ENCODE measurements at regions not wholly inside any gene's neighbourhood (a gene's known extent, or its start where the extent isn't known, plus 50 kb on each side); places are given as distances from the start of the nearest gene placed in this dataset.
"Not testable (repeated sequence)": the region's sequence is repeated elsewhere in the genome, so short reads cannot be mapped to it uniquely, and the experiment has no call there.

DNA sequence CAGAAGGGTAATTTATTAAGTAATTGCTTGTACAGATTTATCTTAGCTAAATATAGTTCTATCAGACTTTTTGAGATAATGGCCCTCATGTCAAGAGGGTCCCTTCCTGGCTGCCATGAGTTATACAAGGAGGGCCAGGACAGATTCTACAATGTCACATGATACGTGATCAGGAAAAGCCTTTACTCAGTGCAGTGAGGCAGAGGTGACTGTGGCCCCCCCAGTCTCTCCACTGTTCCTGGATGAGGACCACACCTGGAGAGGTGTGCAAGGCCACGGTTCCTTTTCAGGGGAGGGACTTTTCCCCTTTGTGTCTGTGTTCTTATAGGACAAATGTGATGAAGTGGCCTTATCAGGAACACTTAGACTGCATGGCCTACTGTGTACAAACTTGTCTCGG lies 54.3 kb upstream of the LRCH1 start:
- no peak for DNase-seq (ENCODE audit: low read depth in 3 of 3)

DNA sequence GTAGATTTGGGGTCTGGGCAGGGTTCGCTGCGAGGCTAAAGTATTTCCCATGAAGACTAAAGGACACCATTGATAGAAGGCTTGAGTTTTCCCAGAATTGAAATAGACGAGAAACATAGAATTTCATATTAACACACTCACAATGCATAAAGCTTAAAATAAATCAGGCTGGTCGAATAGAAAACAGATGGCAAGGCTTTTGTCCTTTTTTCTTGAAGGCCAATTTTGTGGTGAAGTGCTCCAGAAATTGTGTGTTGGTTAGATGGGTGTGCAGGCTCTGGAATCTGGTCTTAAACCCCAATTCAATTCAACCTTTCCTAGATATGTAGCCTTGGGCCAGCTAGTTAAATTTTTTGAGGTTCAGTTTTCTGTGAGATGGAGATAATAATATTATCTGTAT lies 56.9 kb upstream of the LRCH1 start:
- no peak for DNase-seq (ENCODE audit: low read depth in 3 of 3)

DNA sequence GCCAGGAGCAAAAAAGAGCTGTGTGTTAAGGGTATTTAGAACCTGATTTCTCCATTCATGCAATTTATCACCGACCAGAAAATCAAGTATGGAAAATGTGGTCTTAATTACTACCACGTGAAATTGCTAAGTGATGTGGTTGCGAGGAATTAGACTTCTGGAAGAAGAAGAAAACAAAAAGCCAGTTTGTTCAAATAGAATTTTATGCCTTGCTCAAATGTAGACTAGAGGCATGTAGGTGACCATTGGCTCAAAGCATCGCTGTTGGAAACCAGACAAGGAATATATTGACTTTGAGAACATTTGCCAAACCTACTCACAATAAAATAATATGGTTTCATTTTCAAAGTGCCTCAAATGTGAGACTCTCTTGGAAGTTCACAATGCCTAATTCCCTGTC lies 57.3 kb upstream of the LRCH1 start:
- no peak for DNase-seq (ENCODE audit: low read depth in 3 of 3)

DNA sequence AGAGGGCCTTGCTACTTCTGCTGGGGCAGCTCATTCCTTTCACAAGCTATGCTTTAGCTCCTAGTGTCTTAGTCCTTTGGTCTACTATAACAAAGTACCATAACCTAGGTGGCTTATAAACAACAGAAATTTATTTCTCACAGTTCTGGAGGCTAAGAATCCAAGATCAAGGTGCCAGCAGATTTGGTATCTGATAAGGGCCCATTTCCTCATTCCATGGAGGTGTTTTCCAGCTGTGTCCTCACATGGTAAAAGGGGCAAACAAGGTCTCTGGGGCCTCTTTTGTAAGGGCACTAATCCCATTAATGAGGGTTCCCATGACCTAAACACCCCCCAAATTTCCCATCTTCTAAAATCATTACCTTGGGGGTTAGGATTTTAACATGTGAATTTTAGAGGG lies 57.9 kb upstream of the LRCH1 start:
- DNase-seq (ENCODE audit: low read depth in 3 of 3) = no peak

DNA sequence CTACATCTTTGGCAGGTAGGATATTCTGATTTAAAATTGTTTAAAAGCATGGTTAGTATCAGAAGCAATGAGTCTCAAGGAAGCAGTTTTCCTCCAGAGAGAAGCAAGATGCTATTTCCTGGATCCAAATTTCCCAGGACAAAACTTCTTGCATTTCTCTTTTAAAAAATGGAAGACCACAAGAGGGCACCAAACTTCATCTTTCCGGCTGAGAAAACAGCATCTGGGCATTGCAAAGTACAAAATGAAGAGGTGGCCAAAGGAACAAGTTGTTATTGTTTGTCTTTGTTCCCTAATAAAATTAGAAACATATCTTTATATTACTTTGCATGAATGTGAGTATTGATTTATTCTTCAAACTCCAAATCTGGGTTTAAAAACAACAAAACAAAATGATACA lies 60.0 kb upstream of the LRCH1 start:
- DNase-seq (ENCODE audit: low read depth in 3 of 3) = no peak

DNA sequence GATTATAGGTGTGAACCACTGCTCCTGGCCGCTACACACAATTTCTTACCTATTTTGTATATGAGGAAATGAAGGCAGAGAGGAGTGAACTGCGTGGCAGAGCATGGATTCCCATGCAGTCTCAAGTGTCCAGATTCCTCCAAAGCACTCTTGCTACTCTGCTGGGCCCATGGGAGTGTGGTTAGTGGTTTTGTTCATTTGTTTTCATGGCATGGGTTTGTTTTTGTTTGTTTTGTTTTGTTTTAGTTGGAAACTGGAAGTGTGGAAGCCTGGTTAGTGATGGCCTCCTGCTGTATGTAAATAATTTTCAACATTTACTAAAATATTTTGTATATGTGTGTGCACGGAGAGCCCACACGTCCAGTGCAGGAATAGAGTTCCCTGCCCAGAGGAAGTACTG lies 61.3 kb upstream of the LRCH1 start:
- no peak for DNase-seq (ENCODE audit: low read depth in 3 of 3)

DNA sequence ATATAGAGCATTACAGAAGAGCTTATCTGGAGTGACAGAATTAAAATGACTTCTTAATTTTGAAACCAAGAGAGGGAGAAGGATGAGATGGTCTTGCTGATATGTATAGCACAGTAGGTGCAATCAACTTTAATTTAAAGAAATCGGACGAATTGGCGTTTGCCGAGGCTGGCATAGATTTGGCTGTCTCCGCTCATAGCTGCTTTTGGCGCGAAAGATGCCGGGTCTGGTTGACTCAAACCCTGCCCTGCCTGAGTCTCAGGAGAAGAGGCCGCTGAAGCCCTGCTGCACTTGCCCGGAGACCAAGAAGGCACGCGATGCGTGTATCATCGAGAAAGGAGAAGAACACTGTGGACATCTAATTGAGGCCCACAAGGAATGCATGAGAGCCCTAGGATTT lies 62.3 kb upstream of the LRCH1 start:
- DNase-seq (ENCODE audit: low read depth in 3 of 3) = not testable (repeated sequence)

DNA sequence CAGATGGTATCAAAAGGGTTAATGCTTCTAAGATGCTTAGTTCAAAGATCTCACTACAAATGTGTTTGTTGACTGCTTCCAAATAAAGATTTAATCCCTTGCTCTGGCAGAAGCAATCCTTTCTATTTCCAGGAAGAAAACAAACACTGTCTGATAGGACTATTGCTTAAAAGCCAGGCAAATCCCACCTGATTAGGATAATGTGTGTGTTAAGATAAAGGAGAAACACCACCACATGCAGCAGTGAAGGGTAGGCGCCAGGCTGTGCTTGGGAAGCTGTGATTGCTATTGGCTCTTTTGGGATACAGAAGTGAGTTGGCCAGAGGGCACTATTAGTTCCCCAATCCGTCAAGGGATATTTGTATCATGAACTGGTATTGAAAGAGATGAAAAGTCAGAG lies 62.8 kb upstream of the LRCH1 start:
- no peak for DNase-seq (ENCODE audit: low read depth in 3 of 3)

DNA sequence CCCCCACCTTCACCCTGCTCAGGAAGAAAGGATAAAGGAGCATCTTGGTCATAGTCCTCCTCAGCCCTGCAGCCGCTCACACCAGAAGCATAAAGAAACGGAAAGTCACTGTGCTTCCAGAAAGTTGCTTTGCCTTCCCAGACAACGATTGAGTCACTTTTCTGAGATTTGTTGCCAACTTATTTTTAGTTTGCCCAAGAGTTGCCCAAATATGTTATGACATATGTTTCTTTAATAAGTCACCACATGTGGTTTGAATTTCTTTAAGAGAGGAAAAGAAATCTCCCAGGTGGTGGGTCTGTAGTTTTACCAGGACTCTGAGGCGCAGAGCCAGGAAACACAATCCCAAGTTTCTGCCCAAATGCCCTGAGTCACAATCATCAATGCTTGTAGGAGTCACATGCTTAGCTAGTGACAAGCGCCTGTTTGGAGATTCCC lies 63.4 kb upstream of the LRCH1 start:
- DNase-seq (ENCODE audit: low read depth in 3 of 3) = no peak

DNA sequence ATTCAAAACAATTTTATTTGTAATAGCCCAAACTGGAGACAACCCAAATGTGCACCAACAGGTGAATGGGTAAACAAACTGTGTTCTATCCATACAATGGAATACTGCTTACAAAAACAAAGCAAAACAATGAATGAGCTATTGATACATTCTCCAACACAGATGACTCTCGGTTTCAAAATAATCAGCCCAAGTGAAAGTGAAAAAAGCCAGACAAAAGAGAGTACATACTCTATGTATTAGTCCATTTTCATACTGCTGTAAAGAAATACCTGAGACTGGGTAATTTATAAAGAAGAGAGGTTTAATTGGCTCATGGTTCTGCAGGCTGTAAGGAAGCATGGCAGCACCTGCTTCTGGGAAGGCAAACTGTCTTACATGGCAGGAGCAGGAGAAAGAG lies 65.2 kb upstream of the LRCH1 start:
- no peak for DNase-seq (ENCODE audit: low read depth in 3 of 3)

DNA sequence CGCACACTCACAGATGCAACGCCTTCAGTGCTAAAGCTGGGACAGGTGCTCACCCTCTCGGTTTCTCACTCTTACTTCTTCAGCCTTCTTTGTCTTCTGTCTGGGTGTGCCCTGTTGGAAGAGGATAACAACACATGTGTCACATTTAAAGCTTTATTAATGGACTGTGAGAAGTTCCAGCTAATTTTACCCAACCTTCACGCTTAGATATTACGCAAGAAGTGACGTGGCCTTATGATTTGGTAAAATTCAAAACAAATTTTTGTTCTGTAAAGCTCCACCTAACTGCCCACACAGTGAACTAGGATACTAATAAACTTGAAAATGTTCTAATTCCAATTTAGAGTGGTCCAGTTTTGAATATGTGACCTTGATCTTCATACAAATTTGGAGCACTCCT lies 66.7 kb upstream of the LRCH1 start:
- no peak for DNase-seq (ENCODE audit: low read depth in 3 of 3)

DNA sequence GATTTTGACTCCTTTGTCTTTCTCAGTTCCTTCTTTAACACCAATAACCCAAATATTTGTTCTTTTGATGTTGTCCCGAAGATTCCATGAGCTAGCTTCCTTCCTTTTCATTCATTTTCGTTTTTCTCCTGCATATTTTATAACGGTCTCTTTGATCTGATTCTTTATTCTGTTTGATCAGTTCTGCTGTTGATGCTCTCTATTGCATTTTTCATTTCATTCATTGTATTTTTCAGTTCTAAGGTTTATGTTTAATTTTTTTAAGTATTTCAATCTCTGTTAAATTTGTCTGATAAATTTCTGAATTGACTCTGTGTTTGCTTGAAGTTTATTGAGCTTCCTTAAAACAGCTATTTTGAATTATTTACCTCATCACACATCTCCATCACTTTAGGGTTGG lies 68.4 kb upstream of the LRCH1 start:
- DNase-seq (ENCODE audit: low read depth in 3 of 3) = no peak

DNA sequence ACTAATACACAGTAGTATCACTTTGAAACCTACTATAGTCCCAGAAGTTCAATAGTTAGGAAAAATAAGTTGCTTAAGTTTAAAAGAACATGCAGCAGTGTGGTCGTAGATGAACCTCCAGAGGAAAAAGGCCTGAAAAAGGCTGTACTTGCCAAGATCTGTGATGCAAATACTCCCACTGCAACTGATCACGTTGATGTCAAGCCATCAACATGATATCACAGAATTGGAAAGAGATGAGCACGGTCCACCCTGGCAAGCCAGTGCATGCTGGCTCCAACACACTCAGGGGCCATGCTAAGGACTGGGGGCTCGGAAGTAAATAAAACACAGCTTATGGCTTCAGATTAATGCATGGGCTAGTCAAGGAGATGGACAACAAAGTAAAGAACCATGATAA lies 71.8 kb upstream of the LRCH1 start:
- no peak for DNase-seq (ENCODE audit: low read depth in 3 of 3)

DNA sequence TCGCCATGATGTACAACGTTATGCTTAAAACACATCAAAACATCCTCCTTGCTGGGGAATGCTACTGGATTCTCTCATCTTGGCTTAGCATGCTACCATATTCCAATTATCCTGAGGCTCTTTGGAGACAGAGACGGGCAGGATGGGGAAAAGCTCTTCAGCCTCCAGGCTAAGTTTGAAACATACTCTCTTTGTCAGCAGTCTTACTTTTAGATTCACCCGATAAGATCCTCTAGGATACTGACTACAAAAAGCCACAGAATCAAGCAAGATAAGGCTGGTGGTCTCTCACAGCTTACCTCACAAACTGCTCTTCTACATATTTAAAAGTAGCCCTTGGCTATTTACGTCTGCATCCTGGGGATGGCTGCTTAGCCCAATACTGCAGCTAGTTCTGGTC lies 72.8 kb upstream of the LRCH1 start:
- DNase-seq (ENCODE audit: low read depth in 3 of 3) = no peak

DNA sequence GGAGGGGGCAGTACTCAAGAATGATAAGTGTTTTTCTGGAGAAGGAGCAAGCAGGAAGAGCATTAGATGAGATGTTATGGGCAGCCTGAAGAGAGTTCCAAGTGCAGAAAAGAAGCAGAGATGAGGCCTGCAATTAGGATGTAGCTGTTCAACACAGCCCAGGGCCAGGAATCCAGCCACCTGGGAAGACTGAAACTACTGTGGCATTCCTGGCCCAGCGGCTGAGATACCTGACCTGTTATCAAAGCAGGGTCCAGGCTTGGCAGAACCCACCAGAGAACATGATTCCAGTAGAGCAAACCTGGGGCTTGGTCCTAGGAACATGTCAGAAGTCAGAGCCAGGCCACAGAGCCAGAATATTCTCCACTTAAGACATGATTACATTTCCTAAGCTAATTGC lies 73.3 kb upstream of the LRCH1 start:
- DNase-seq (ENCODE audit: low read depth in 3 of 3) = no peak

DNA sequence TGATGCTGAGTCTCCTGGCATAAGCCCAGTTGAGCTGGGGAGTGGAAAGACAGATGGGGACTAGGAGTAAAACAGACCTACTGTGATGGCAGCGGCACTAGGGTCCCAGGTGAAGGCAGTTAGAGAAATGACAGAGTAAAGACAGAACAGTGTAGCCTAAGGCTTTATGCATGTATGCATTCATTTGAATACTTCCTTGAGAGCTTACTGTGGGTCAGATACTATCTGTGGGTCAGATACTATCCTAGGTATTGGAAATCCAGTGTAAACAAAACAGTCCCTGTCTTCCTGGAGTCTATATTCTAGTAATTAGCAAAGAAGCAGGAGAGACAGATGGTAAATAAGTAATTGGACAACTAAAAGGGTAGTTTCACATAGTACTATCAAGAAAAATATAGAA lies 73.7 kb upstream of the LRCH1 start:
- DNase-seq (ENCODE audit: low read depth in 3 of 3) = no peak

DNA sequence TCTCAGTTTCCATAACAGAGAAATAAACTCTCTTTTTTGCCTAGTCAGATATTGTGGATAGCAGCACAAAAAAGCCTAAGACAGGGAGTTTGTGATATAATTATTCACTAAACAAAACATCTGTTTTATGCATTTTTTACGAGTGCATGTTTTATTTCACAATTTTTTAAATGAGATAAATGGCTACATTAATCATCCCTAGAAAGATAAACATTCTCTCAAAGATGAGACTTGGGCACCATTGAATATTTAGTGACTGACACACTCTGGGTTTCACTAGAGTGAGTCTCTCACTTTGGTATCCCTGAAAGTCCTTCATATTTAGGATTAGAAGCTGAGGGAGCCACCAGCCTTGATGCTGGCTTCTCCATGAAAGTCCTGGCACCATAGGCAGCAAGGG lies 74.3 kb upstream of the LRCH1 start:
- no peak for DNase-seq (ENCODE audit: low read depth in 3 of 3)

DNA sequence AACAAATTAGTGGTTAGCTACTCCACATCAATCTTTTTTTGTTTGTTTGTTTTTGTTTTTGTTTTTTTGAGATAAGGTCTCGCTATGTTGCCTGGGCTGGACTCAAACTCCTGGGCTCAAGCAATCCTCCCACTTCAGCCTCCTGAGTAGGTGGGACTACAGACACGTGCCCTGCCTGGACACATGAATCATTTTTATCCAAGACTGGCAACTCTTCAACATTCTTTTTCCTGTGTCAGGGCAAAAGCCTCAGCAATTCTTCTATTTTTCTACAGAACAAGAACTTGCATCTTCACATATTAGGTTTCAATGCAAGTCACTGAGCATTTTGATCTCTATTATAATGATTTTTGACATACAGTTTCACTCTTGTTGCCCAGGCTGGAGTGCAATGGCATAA lies 76.8 kb upstream of the LRCH1 start:
- DNase-seq (ENCODE audit: low read depth in 3 of 3) = no peak

DNA sequence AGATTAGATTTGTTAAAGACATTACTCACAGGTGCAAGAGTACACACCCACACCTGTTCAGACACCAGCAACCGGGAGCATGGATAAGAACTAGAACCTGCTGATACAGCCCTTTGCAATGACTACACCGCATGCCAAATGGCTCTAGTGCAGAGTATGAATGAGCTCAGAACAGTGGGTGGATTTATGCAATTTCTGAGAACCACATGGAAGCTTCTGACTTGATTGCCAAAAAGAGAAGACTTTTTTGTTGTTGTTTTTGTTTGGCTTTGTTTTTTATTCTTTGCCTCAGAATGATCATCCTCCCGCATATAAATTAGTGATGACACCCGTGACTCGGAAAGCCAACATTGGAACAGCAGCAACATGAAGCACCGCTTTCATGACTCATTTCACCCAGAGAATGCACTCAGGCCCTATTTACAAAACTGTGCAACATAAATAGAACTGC lies 77.4 kb upstream of the LRCH1 start:
- DNase-seq (ENCODE audit: low read depth in 3 of 3) = no peak

DNA sequence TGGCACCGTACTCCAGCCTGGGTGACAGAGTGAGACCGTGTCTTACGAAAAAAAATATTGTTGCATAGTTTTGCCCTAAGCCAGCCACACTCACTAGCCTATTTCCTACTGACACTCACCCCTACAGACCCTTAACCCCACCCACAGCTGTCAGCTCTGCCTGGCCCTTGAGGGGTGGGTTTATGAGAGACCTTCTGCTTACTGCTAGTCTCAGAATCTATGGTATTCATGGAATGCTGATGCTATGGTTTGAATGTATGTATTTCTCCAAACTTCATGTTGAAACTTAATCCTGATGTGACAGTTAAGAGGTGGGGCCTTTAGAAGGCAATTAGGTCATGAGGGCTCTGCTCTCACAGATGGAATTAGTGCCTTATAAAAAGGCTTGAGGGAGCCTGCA lies 79.2 kb upstream of the LRCH1 start:
- no peak for DNase-seq (ENCODE audit: low read depth in 3 of 3)

DNA sequence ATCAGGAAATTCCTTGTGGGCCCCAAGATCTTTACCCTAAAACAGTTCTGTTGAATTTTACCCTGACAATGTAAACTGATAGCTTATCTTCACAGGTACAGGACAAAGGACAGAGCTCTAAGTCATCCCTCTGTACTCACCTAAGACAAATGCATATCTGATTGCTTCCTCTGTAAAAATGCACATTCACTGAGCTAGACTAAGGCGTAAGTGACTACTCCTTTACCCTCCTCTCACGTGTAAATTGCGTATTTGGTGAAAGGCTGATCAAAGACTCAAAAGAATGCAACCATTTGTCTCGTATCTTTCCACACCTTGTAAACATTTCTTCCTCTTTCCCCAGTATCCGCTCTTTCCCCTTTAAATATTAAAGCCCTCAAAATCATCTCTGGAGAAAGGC lies 80.6 kb upstream of the LRCH1 start:
- DNase-seq (ENCODE audit: low read depth in 3 of 3) = no peak

DNA sequence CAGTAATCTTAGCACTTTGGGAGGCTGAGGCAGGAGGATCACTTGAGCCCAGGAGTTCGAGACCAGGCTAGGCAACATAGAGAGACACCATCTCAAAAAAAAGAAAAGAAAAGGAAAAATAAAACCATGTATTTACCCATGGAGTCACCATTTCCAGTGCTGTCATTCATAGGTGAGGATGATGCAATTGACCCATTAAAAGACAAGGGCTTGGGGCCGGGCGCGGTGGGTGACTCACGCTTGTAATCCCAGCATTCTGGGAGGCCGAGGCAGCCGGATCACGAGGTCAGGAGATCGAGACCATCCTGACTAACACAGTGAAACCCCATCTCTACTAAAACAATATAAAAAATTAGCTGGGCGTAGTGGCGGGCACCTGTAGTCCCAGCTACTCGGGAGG lies 82.6 kb upstream of the RUBCNL start:
- not testable (repeated sequence) for DNase-seq (ENCODE audit: low read depth in 3 of 3)

DNA sequence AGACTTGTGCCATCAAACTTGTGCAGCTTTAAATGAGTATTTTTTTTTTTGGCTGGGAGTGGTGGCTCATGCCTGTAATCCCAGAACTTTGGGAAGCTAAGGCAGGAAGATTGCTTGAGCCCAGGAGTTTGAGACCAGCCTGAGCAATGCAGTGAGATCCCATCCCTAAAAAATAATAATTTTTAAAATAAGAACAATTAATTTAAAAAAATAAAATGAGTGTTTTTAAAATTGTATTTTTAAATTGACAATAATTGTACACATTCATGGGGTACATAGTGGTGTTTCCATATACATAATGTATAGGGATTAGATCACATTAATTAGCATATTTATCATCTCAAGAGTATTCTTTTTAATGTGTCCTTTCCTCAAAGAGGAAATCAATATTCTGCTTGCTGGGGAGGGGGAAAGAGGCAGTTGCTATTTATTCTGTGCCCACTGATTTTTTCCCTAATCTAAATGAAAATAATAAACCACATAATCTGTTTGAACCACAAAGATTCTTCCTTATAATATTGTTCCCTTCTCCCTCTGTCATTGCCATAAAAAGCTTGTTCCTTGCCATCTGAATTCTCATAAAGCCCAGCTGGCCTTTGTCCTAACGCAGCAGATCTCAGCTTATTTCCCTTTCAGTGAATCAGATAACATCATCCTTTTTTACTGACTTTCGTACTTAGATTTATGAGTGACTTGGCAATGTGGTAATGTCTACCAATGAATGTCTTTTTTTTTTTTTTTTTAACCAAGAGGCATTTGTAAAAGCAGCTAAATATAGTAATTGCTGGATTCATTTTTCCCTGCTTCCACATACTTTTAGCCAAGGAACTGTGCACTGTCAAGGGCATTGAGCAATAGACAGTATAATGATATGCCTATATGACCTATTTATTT lies 81.8 kb upstream of the RUBCNL start:
- no peak for DNase-seq (ENCODE audit: low read depth in 3 of 3)

DNA sequence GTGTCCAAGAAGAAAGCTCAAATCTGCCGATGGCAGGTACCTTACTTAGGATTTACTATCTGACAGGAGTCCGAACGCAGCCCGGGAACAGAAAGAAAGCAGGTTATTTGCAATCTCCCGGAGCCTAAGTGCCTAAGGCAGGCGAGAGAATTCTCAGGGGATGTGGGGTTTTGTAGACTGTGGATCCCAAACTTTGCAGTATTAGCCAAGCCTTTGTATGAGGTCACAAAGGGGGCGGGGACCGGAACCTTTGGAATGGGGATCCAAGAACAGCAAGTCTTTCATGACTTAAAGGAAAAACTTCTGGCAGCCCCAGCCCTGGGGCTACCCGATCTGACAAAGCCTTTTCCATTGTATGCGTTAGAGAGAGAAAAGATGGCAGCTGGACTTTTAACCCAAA lies 80.6 kb upstream of the RUBCNL start:
- DNase-seq (ENCODE audit: low read depth in 3 of 3) = not testable (repeated sequence)
